ENCODE measurements at regions not wholly inside any gene's neighbourhood (a gene's known extent, or its start where the extent isn't known, plus 50 kb on each side); places are given as distances from the start of the nearest gene placed in this dataset.

GRCh38 chr3:117645561-117646242 lies 936.1 kb downstream of the TUSC7 start:
- TF ChIP-seq GATA3 (IDR thresholded peaks at IDR 0.05; ENCODE audit: low read depth, low read length) (no peak), GATA2 (IDR thresholded peaks at IDR 0.05; ENCODE audit: low read depth, low read length) (no peak)

- TF ChIP-seq GATA3 (IDR thresholded peaks at IDR 0.05; ENCODE audit: low read depth, low read length) (no peak), GATA2 (IDR thresholded peaks at IDR 0.05; ENCODE audit: low read depth, low read length) (no peak)
These were observed 937.9 kb downstream of the TUSC7 start for GRCh38 chr3:117647435-117647834.

- TF ChIP-seq GATA3 (IDR thresholded peaks at IDR 0.05; ENCODE audit: low read depth, low read length) (no peak), GATA2 (IDR thresholded peaks at IDR 0.05; ENCODE audit: low read depth, low read length) (no peak)
These were observed 941.7 kb downstream of the TUSC7 start for GRCh38 chr3:117651246-117651645.

GRCh38 chr3:117656391-117656790 lies 946.8 kb downstream of the TUSC7 start:
- TF ChIP-seq GATA3 (IDR thresholded peaks at IDR 0.05; ENCODE audit: low read depth, low read length), result no peak
- no peak for TF ChIP-seq GATA2 (IDR thresholded peaks at IDR 0.05; ENCODE audit: low read depth, low read length)

- TF ChIP-seq GATA2 (IDR thresholded peaks at IDR 0.05; ENCODE audit: low read depth, low read length), result no peak
- no peak for TF ChIP-seq GATA3 (IDR thresholded peaks at IDR 0.05; ENCODE audit: low read depth, low read length)
These were observed 947.7 kb downstream of the TUSC7 start for GRCh38 chr3:117657278-117657677.

- TF ChIP-seq GATA2 (IDR thresholded peaks at IDR 0.05; ENCODE audit: low read depth, low read length) (no peak), GATA3 (IDR thresholded peaks at IDR 0.05; ENCODE audit: low read depth, low read length) (no peak)
These were observed 951.6 kb downstream of the TUSC7 start for GRCh38 chr3:117660941-117661817.

GRCh38 chr3:117661818-117662095 lies 952.2 kb downstream of the TUSC7 start:
- TF ChIP-seq GATA2 (IDR thresholded peaks at IDR 0.05; ENCODE audit: low read depth, low read length) (no peak), GATA3 (IDR thresholded peaks at IDR 0.05; ENCODE audit: low read depth, low read length) (no peak)

GRCh38 chr3:117665296-117665695 lies 955.7 kb downstream of the TUSC7 start:
- TF ChIP-seq GATA3 (IDR thresholded peaks at IDR 0.05; ENCODE audit: low read depth, low read length) (no peak), GATA2 (IDR thresholded peaks at IDR 0.05; ENCODE audit: low read depth, low read length) (no peak)

GRCh38 chr3:117666325-117666724 lies 956.7 kb downstream of the TUSC7 start:
- TF ChIP-seq GATA2 (IDR thresholded peaks at IDR 0.05; ENCODE audit: low read depth, low read length) (no peak), GATA3 (IDR thresholded peaks at IDR 0.05; ENCODE audit: low read depth, low read length) (no peak)

- TF ChIP-seq GATA3 (IDR thresholded peaks at IDR 0.05; ENCODE audit: low read depth, low read length) (no peak), GATA2 (IDR thresholded peaks at IDR 0.05; ENCODE audit: low read depth, low read length) (no peak)
These were observed 957.2 kb downstream of the TUSC7 start for GRCh38 chr3:117666812-117667211.

- TF ChIP-seq GATA2 (IDR thresholded peaks at IDR 0.05; ENCODE audit: low read depth, low read length), result no peak
- TF ChIP-seq GATA3 (IDR thresholded peaks at IDR 0.05; ENCODE audit: low read depth, low read length), result no peak
These were observed 960.2 kb downstream of the TUSC7 start for GRCh38 chr3:117669774-117670173.

- TF ChIP-seq GATA3 (IDR thresholded peaks at IDR 0.05; ENCODE audit: low read depth, low read length) (no peak), GATA2 (IDR thresholded peaks at IDR 0.05; ENCODE audit: low read depth, low read length) (peak; percentile 34; the same call in 1 of the 2 replicates)
These were observed 962.2 kb downstream of the TUSC7 start for GRCh38 chr3:117671722-117672318.

GRCh38 chr3:117674321-117674720 lies 964.7 kb downstream of the TUSC7 start:
- no peak for TF ChIP-seq GATA3 (IDR thresholded peaks at IDR 0.05; ENCODE audit: low read depth, low read length)
- TF ChIP-seq GATA2 (IDR thresholded peaks at IDR 0.05; ENCODE audit: low read depth, low read length), result no peak

GRCh38 chr3:117681619-117682018 lies 972.0 kb downstream of the TUSC7 start:
- TF ChIP-seq GATA3 (IDR thresholded peaks at IDR 0.05; ENCODE audit: low read depth, low read length) (no peak), GATA2 (IDR thresholded peaks at IDR 0.05; ENCODE audit: low read depth, low read length) (no peak)

- TF ChIP-seq GATA3 (IDR thresholded peaks at IDR 0.05; ENCODE audit: low read depth, low read length) (no peak), GATA2 (IDR thresholded peaks at IDR 0.05; ENCODE audit: low read depth, low read length) (no peak)
These were observed 977.5 kb downstream of the TUSC7 start for GRCh38 chr3:117687096-117687495.
